ENCODE measurements at regions not wholly inside any gene's neighbourhood (a gene's known extent, or its start where the extent isn't known, plus 50 kb on each side); places are given as distances from the start of the nearest gene placed in this dataset.

GRCh38 chr18:46398625-46399024, 258.4 kb downstream of the LOXHD1 start:
- no peak for DNase-seq (ENCODE audit: low read depth)
- no peaks in the 10 kb centered on the region for H3K27me3 ChIP-seq (ENCODE audit: control insufficient read depth, insufficient read depth, low read length)
- H3K4me3 ChIP-seq (ENCODE audit: low read depth, low read length): no peak overlapping the region
- TF ChIP-seq CTCF (IDR thresholded peaks at IDR 0.05; ENCODE audit: insufficient read depth, low read length, poor library complexity, severe bottlenecking): no peak
- no peaks in the 10 kb centered on the region for H3K36me3 ChIP-seq (ENCODE audit: control insufficient read depth, insufficient read depth, low read length)

GRCh38 chr18:46399303-46399702, 257.7 kb downstream of the LOXHD1 start:
- no peaks in the 10 kb centered on the region for H3K36me3 ChIP-seq (ENCODE audit: control insufficient read depth, insufficient read depth, low read length)
- H3K27me3 ChIP-seq (ENCODE audit: control insufficient read depth, insufficient read depth, low read length): no peaks in the 10 kb centered on the region
- TF ChIP-seq CTCF (IDR thresholded peaks at IDR 0.05; ENCODE audit: insufficient read depth, low read length, poor library complexity, severe bottlenecking): no peak
- DNase-seq (ENCODE audit: low read depth): no peak
- H3K4me3 ChIP-seq (ENCODE audit: low read depth, low read length): no peak overlapping the region

GRCh38 chr18:46400449-46400848, 256.6 kb downstream of the LOXHD1 start:
- H3K27me3 ChIP-seq (ENCODE audit: control insufficient read depth, insufficient read depth, low read length): no peaks in the 10 kb centered on the region
- H3K36me3 ChIP-seq (ENCODE audit: control insufficient read depth, insufficient read depth, low read length): no peaks in the 10 kb centered on the region
- no peak for TF ChIP-seq CTCF (IDR thresholded peaks at IDR 0.05; ENCODE audit: insufficient read depth, low read length, poor library complexity, severe bottlenecking)
- H3K4me3 ChIP-seq (ENCODE audit: low read depth, low read length): no peak overlapping the region
- DNase-seq (ENCODE audit: low read depth): no peak

- DNase-seq (ENCODE audit: low read depth): no peak
- no peak for TF ChIP-seq CTCF (IDR thresholded peaks at IDR 0.05; ENCODE audit: insufficient read depth, low read length, poor library complexity, severe bottlenecking)
These were observed 255.4 kb downstream of the LOXHD1 start for GRCh38 chr18:46401486-46402070.

GRCh38 chr18:46402396-46402795, 254.6 kb downstream of the LOXHD1 start:
- TF ChIP-seq CTCF (IDR thresholded peaks at IDR 0.05; ENCODE audit: insufficient read depth, low read length, poor library complexity, severe bottlenecking): no peak
- DNase-seq (ENCODE audit: low read depth): peak; percentile 25
- no peaks in the 10 kb centered on the region for H3K27me3 ChIP-seq (ENCODE audit: control insufficient read depth, insufficient read depth, low read length)

More at GRCh38 chr18:46401486-46402070, 255.4 kb downstream of the LOXHD1 start:
- Histone ChIP-seq H3K4me3 (ENCODE audit: low read depth, low read length) (no peak overlapping the region), H3K36me3 (ENCODE audit: control insufficient read depth, insufficient read depth, low read length) (no peaks in the 10 kb centered on the region), H3K27me3 (ENCODE audit: control insufficient read depth, insufficient read depth, low read length) (no peaks in the 10 kb centered on the region)

GRCh38 chr18:46402945-46403344, 254.1 kb downstream of the LOXHD1 start:
- Histone ChIP-seq H3K36me3 (ENCODE audit: control insufficient read depth, insufficient read depth, low read length) (no peaks in the 10 kb centered on the region), H3K4me3 (ENCODE audit: low read depth, low read length) (no peak overlapping the region), H3K27me3 (ENCODE audit: control insufficient read depth, insufficient read depth, low read length) (peaks cover 1% of the 10 kb centered on the region)
- DNase-seq (ENCODE audit: low read depth): no peak
- TF ChIP-seq CTCF (IDR thresholded peaks at IDR 0.05; ENCODE audit: insufficient read depth, low read length, poor library complexity, severe bottlenecking): no peak

More at GRCh38 chr18:46402396-46402795, 254.6 kb downstream of the LOXHD1 start:
- Histone ChIP-seq H3K36me3 (ENCODE audit: control insufficient read depth, insufficient read depth, low read length) (no peaks in the 10 kb centered on the region), H3K4me3 (ENCODE audit: low read depth, low read length) (no peak overlapping the region)
